Fibroblast of lung (primary cell): ENCODE measurements at regions not wholly inside any gene's neighbourhood (a gene's known extent, or its start where the extent isn't known, plus 50 kb on each side); places are given as distances from the start of the nearest gene placed in this dataset.

Source experiments
- DNase-seq, 2 donors: peaks; one replicate each; pipeline versions ENCODE4 v3.0.0 to v3.0.0-alpha.2; 2010; ENCODE audit warnings: low read depth in 2 of 2
- H2AFZ ChIP-seq: 2 replicates; pipeline ENCODE4 v1.5.1; 2012; ENCODE audit warnings: low read length, control low read depth, inconsistent platforms
- H3K27ac ChIP-seq: 2 replicates; pipeline ENCODE4 v1.5.1; 2011; ENCODE audit warnings: low read length, control low read depth; ENCODE audit not compliant: insufficient read depth
- H3K27me3 ChIP-seq: 2 replicates; pipeline ENCODE4 v1.5.1; 2011; ENCODE audit warnings: mild to moderate bottlenecking, low read length; ENCODE audit not compliant: control insufficient read depth, insufficient read depth
- H3K36me3 ChIP-seq: 2 replicates; pipeline ENCODE4 v1.5.1; 2011; ENCODE audit warnings: low read length; ENCODE audit not compliant: control insufficient read depth, insufficient read depth
- H3K4me1 ChIP-seq: 2 replicates; pipeline ENCODE4 v1.5.1; 2011; ENCODE audit warnings: low read length; ENCODE audit not compliant: control insufficient read depth, insufficient read depth; ENCODE audit errors: extremely low read depth
- H3K4me2 ChIP-seq: 2 replicates; pipeline ENCODE4 v1.5.1; 2011; ENCODE audit warnings: low read length, control low read depth; ENCODE audit not compliant: insufficient read depth; ENCODE audit errors: extremely low read depth
- H3K4me3 ChIP-seq, 4 experiments: fragments of 200-600 bp in 1 of 4; sonication (generic) in 1 of 4; replicated peaks in 1 of 4; 2 replicates each; pipeline ENCODE4 v1.5.1; 2011 to 2016; ENCODE audit warnings: low read length in 4 of 4, low read depth in 3 of 4, mild to moderate bottlenecking in 3 of 4, control low read depth in 2 of 4, inconsistent platforms in 1 of 4, mixed read lengths in 1 of 4; ENCODE audit not compliant: insufficient read depth in 1 of 4; ENCODE audit errors: control extremely low read depth in 1 of 4
- H3K79me2 ChIP-seq: 2 replicates; pipeline ENCODE4 v1.5.1; 2012; ENCODE audit warnings: mild to moderate bottlenecking, low read length, inconsistent platforms; ENCODE audit not compliant: control insufficient read depth, insufficient read depth
- H3K9ac ChIP-seq: 2 replicates; pipeline ENCODE4 v1.5.1; 2011; ENCODE audit warnings: mild to moderate bottlenecking, low read length, control low read depth; ENCODE audit not compliant: insufficient read depth
- H3K9me3 ChIP-seq: 2 replicates; pipeline ENCODE4 v1.5.1; 2012; ENCODE audit warnings: low read depth, low read length; ENCODE audit not compliant: control insufficient read depth, insufficient read depth
- H4K20me1 ChIP-seq: 2 replicates; pipeline ENCODE4 v1.5.1; 2011; ENCODE audit warnings: low read length; ENCODE audit not compliant: control insufficient read depth, insufficient read depth; ENCODE audit errors: extremely low read depth
- EZH2 ChIP-seq: IDR thresholded peaks from 2 replicates; pipeline ENCODE4 v1.5.1; 2012; ENCODE audit warnings: low read length, control low read depth, mild to moderate bottlenecking; ENCODE audit errors: missing control alignments
- TF ChIP-seq, protein P1 (sequence below), 2 donors: IDR thresholded peaks in 1 of 2; conservative IDR thresholded peaks in 1 of 2; 1 replicate in 1 of 2; 2 replicates in 1 of 2; pipeline ENCODE4 v1.5.1; 2011 to 2012; ENCODE audit warnings: low read length in 2 of 2, control low read depth in 1 of 2, inconsistent platforms in 1 of 2, low read depth in 1 of 2, mild to moderate bottlenecking in 1 of 2

DNA sequence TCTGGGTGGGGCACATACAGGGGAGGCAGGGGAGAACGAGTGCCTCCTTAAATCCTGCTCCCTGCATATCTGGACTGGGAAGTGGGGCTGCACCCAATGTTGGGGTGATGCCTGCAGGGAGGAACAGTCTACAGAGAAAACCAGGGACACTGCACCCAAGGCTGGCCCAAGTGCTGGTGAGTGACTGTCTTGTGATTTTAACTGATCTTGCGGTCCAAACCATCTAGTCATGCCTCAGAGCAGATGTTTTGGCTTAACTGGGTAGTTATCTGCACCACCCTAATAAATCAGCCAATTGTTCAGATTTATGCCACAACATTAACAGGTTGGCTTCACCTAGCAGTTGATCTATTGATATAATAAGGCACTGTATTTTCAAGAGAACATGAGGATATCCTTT, 219.2 kb upstream of the IRS2 start:
- Histone ChIP-seq H3K4me1 (peaks cover 7% of the 10 kb centered on the region), H3K4me3 (no peak overlapping the region), H3K27ac (no peak overlapping the region), H2AFZ (no peak overlapping the region), H3K9ac (no peak overlapping the region), H4K20me1 (no peaks in the 10 kb centered on the region), H3K36me3 (no peaks in the 10 kb centered on the region), H3K79me2 (no peaks in the 10 kb centered on the region), H3K4me2 (no peak overlapping the region), H3K27me3 (no peaks in the 10 kb centered on the region), H3K9me3 (no peaks in the 10 kb centered on the region)
- no peak for TF ChIP-seq EZH2
- TF ChIP-seq, protein P1, sequence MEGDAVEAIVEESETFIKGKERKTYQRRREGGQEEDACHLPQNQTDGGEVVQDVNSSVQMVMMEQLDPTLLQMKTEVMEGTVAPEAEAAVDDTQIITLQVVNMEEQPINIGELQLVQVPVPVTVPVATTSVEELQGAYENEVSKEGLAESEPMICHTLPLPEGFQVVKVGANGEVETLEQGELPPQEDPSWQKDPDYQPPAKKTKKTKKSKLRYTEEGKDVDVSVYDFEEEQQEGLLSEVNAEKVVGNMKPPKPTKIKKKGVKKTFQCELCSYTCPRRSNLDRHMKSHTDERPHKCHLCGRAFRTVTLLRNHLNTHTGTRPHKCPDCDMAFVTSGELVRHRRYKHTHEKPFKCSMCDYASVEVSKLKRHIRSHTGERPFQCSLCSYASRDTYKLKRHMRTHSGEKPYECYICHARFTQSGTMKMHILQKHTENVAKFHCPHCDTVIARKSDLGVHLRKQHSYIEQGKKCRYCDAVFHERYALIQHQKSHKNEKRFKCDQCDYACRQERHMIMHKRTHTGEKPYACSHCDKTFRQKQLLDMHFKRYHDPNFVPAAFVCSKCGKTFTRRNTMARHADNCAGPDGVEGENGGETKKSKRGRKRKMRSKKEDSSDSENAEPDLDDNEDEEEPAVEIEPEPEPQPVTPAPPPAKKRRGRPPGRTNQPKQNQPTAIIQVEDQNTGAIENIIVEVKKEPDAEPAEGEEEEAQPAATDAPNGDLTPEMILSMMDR (conservative IDR thresholded peaks at IDR 0.05 in 1 of 2, IDR thresholded peaks at IDR 0.05 in 1 of 2; ENCODE audit: low read depth in 1 of 2, low read length in 2 of 2), result no peak
- DNase-seq, result no peak

DNA sequence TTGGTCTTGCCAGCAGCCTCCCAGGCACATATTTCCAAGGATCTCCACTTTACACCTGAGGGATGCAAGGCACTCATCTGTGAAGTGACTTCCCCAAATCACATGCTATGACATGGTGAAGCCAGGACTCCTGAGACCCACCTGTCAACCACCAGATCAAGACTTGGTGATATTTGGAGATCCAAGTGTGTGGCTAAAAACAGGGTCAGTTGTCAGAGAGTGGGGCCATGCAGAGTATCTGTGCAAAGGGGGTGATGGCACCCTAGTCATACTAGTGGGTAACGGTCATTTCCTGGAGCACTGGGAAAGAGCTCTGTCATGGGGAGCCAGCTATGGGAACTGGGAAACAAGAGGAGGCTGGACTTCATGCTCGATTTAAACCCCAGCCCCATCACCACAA, 218.4 kb upstream of the IRS2 start:
- H3K9ac ChIP-seq, result no peak overlapping the region

DNA sequence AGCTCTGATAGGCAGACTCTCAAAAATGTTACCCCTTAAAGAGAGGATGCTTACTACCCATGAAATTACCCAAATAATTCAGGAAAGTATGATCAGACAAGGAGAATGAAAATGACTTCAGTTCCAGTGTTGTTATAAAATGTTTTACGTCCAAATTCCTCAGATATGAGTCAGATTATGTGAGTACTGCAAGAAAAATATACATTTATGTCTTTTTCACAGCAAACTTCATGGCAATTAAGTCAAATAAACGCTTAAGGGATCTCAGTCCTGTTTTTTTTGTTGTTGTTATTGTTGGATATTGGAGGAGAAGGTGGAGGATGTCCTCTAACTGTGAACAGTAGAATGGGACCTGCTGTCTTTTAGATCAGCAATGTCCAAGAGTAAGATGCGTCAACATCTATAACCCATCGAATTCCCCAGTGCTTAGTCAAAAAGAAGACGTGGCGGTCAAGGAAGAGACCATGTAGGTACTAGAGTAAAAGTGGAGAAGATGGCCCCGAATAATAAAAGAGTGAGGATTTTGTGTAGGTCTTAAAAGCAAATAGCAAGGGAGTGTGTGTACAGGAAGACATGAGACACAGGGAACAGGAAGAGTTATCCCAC, 215.4 kb upstream of the IRS2 start:
- Histone ChIP-seq H3K4me2 (peak overlapping the region; percentile 20), H4K20me1 (no peaks in the 10 kb centered on the region)
- DNase-seq, result peak; percentile 77 to 84

More for the DNA sequence above, 218.4 kb upstream of the IRS2 start:
- H3K4me1 ChIP-seq, result peaks cover 7% of the 10 kb centered on the region
- no peaks in the 10 kb centered on the region for H3K79me2 ChIP-seq
- no peak overlapping the region for H3K4me3 ChIP-seq
- no peaks in the 10 kb centered on the region for H4K20me1 ChIP-seq
- H3K36me3 ChIP-seq, result no peaks in the 10 kb centered on the region
- H3K27me3 ChIP-seq, result no peaks in the 10 kb centered on the region
- no peak for DNase-seq
- no peak overlapping the region for H3K27ac ChIP-seq
- no peak overlapping the region for H3K4me2 ChIP-seq
- H2AFZ ChIP-seq, result no peak overlapping the region
- no peak for TF ChIP-seq EZH2
- TF ChIP-seq, protein P1 (conservative IDR thresholded peaks at IDR 0.05 in 1 of 2, IDR thresholded peaks at IDR 0.05 in 1 of 2; ENCODE audit: low read depth in 1 of 2, low read length in 2 of 2), result no peak
- no peaks in the 10 kb centered on the region for H3K9me3 ChIP-seq

More for the DNA sequence above, 215.4 kb upstream of the IRS2 start:
- H3K4me1 ChIP-seq, result peaks cover 7% of the 10 kb centered on the region
- H3K9me3 ChIP-seq, result no peaks in the 10 kb centered on the region
- TF ChIP-seq EZH2, result no peak
- TF ChIP-seq, protein P1 (conservative IDR thresholded peaks at IDR 0.05 in 1 of 2, IDR thresholded peaks at IDR 0.05 in 1 of 2; ENCODE audit: low read depth in 1 of 2, low read length in 2 of 2), result no peak
- no peaks in the 10 kb centered on the region for H3K27me3 ChIP-seq
- H2AFZ ChIP-seq, result no peak overlapping the region
- H3K36me3 ChIP-seq, result no peaks in the 10 kb centered on the region
- H3K9ac ChIP-seq, result no peak overlapping the region
- no peaks in the 10 kb centered on the region for H3K79me2 ChIP-seq
- H3K4me3 ChIP-seq, result no peak overlapping the region
- no peak overlapping the region for H3K27ac ChIP-seq
